ENCODE measurements at regions not wholly inside any gene's neighbourhood (a gene's known extent, or its start where the extent isn't known, plus 50 kb on each side); places are given as distances from the start of the nearest gene placed in this dataset.

DNA sequence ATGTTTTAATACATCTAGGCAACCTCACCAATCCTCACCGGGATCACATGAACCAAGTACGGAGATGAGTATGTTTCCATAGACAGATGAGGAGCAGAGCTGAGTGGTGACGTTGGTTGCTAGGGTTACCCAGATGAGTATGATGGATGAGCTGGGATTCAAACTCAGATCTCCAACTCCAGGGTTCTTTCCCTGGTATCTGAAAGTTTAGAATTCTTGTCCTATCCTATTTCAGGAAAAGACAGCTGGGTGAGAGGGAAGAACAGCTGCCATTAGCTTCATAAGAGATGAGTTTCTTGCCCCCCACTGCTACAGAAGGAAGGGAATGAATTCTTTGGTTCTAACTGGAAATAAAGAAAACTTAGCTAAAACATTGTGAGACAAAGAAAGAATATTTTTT, 728.9 kb upstream of the TBX3 start:
- no peaks in the 10 kb centered on the region for H3K36me3 ChIP-seq (replicated peaks in 1 of 2; ENCODE audit: insufficient read depth in 1 of 2, low read depth in 2 of 2)
- no peaks in the 10 kb centered on the region for H3K27me3 ChIP-seq
- DNase-seq (no peak), ATAC-seq (no peak)
- no peaks in the 10 kb centered on the region for H3K9me3 ChIP-seq
- TF ChIP-seq, protein P1, sequence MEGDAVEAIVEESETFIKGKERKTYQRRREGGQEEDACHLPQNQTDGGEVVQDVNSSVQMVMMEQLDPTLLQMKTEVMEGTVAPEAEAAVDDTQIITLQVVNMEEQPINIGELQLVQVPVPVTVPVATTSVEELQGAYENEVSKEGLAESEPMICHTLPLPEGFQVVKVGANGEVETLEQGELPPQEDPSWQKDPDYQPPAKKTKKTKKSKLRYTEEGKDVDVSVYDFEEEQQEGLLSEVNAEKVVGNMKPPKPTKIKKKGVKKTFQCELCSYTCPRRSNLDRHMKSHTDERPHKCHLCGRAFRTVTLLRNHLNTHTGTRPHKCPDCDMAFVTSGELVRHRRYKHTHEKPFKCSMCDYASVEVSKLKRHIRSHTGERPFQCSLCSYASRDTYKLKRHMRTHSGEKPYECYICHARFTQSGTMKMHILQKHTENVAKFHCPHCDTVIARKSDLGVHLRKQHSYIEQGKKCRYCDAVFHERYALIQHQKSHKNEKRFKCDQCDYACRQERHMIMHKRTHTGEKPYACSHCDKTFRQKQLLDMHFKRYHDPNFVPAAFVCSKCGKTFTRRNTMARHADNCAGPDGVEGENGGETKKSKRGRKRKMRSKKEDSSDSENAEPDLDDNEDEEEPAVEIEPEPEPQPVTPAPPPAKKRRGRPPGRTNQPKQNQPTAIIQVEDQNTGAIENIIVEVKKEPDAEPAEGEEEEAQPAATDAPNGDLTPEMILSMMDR (IDR thresholded peaks at IDR 0.05): no peak
- no peak for TF ChIP-seq POLR2A (IDR thresholded peaks at IDR 0.05)
- H3K4me1 ChIP-seq: no peaks in the 10 kb centered on the region
- no peak overlapping the region for H3K4me3 ChIP-seq
- intact Hi-C loops (cut with DNase I): no loop called here
- 58 to 76% methylated on average over 3 of the region's 3 CpGs for WGBS, 2 donors
- H3K27ac ChIP-seq: no peak overlapping the region

DNA sequence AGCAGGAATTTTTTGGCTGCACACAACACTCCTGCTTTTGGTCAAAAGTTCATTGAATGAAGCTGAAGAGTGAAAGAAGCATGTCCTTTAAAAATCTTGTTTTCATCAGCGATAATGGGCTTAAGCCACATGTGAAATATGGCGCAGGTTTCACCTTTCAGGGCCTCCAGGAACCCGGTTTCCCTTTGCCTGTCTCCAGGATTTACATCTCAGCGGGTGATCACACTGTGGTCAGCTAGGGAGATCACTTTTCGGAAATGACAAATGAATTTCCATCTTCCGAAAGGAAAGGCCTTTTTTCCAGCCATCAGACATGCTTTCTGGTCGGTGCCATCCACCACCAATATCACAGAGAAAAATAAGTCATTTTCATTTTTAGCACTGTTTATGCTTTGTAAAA, 727.1 kb upstream of the TBX3 start:
- 49 to 67% methylated on average over 7 of the region's 7 CpGs for WGBS, 2 donors
- no peak overlapping the region for H3K4me3 ChIP-seq
- no peak for DNase-seq
- H3K27me3 ChIP-seq: no peaks in the 10 kb centered on the region
- ATAC-seq: no peak
- no peaks in the 10 kb centered on the region for H3K9me3 ChIP-seq
- no peaks in the 10 kb centered on the region for H3K4me1 ChIP-seq
- no peak for TF ChIP-seq POLR2A (IDR thresholded peaks at IDR 0.05)
- TF ChIP-seq, protein P1 (IDR thresholded peaks at IDR 0.05): no peak
- H3K36me3 ChIP-seq (replicated peaks in 1 of 2; ENCODE audit: insufficient read depth in 1 of 2, low read depth in 2 of 2): no peaks in the 10 kb centered on the region
- intact Hi-C loops (cut with DNase I): no loop called here
- H3K27ac ChIP-seq: no peak overlapping the region

DNA sequence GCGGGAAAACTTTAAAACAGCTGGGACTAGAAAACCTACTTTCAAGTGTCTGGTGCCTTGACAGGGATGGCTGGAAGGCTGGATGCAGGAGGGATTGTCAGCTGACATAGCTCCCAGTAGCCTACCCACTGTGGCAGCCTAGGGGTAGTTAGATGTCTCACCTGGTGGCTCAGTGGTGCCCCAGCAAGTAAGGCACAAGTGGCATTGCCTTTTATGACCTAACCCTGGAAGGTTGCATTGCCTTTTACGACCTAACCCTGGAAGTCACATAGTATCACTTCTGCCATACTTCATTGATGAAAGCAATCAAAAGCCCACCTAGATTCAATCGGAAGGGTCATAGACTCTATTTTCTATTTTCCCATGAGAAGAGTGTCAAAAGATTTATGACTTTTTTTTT, 724.7 kb upstream of the TBX3 start:
- no peak for TF ChIP-seq POLR2A (IDR thresholded peaks at IDR 0.05)
- TF ChIP-seq, protein P1 (IDR thresholded peaks at IDR 0.05): no peak
- Histone ChIP-seq H3K27me3 (no peaks in the 10 kb centered on the region), H3K27ac (no peak overlapping the region), H3K4me3 (no peak overlapping the region), H3K36me3 (replicated peaks in 1 of 2; ENCODE audit: insufficient read depth in 1 of 2, low read depth in 2 of 2) (no peaks in the 10 kb centered on the region), H3K4me1 (no peaks in the 10 kb centered on the region), H3K9me3 (no peaks in the 10 kb centered on the region)
- intact Hi-C loops (cut with DNase I): no loop called here
- 77 to 78% methylated on average over 3 of the region's 3 CpGs for WGBS, 2 donors
- ATAC-seq: no peak
- DNase-seq: no peak

DNA sequence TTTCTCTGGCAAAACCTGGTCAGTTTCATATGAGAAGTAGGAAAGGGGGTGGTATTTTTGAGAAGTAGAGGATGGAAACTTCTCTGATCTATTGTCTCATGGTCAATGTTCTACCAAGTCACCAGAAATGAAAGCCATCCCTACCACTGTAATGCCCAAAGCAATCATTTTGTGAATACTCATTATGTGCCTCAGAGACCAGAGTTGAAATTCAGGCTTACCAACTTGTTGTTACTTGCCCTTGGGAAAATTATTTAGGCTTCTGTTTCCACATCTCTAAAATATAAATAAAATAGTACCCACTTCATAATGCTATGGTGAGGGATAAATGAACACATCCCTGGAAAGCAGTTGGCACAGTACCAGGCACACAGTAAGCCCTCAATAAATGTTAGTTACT, 723.7 kb upstream of the TBX3 start:
- H3K36me3 ChIP-seq (replicated peaks in 1 of 2; ENCODE audit: insufficient read depth in 1 of 2, low read depth in 2 of 2): no peaks in the 10 kb centered on the region
- H3K27ac ChIP-seq: no peak overlapping the region
- DNase-seq: no peak
- intact Hi-C loops (cut with DNase I): no loop called here
- no peaks in the 10 kb centered on the region for H3K9me3 ChIP-seq
- TF ChIP-seq POLR2A (IDR thresholded peaks at IDR 0.05): no peak
- TF ChIP-seq, protein P1 (IDR thresholded peaks at IDR 0.05): no peak
- no peak overlapping the region for H3K4me3 ChIP-seq
- ATAC-seq: no peak
- no peaks in the 10 kb centered on the region for H3K27me3 ChIP-seq
- H3K4me1 ChIP-seq: no peaks in the 10 kb centered on the region

- no peak overlapping the region for H3K27ac ChIP-seq
- intact Hi-C loops (cut with DNase I): no loop called here
- H3K4me1 ChIP-seq: no peaks in the 10 kb centered on the region
- no peaks in the 10 kb centered on the region for H3K36me3 ChIP-seq (replicated peaks in 1 of 2; ENCODE audit: insufficient read depth in 1 of 2, low read depth in 2 of 2)
- ATAC-seq (no peak), DNase-seq (no peak)
- TF ChIP-seq, protein P1 (IDR thresholded peaks at IDR 0.05): no peak
- TF ChIP-seq POLR2A (IDR thresholded peaks at IDR 0.05): no peak
- WGBS, 2 donors: 43 to 53% methylated on average over 6 of the region's 6 CpGs
- no peaks in the 10 kb centered on the region for H3K27me3 ChIP-seq
- no peak overlapping the region for H3K4me3 ChIP-seq
- H3K9me3 ChIP-seq: no peaks in the 10 kb centered on the region
Measured at GRCh38 chr12:115407036-115407435, 723.1 kb upstream of the TBX3 start.
